ENCODE measurements at regions not wholly inside any gene's neighbourhood (a gene's known extent, or its start where the extent isn't known, plus 50 kb on each side); places are given as distances from the start of the nearest gene placed in this dataset.

GRCh38 chr11:15535414-15535813 lies 420.7 kb downstream of the INSC start:
- TF ChIP-seq POLR2A (IDR thresholded peaks at IDR 0.05; ENCODE audit: low read depth, low read length) (no peak), TAF1 (IDR thresholded peaks at IDR 0.05; ENCODE audit: low read depth, low read length) (no peak), POU2F2 (IDR thresholded peaks at IDR 0.05; ENCODE audit: low read depth, low read length) (no peak), POLR2AphosphoS5 (IDR thresholded peaks at IDR 0.05; ENCODE audit: low read depth, low read length) (no peak), SPI1 (IDR thresholded peaks at IDR 0.05; ENCODE audit: low read depth, low read length) (no peak)
